KBM-7 (cell line): ENCODE measurements at regions not wholly inside any gene's neighbourhood (a gene's known extent, or its start where the extent isn't known, plus 50 kb on each side); places are given as distances from the start of the nearest gene placed in this dataset.
"Not testable (repeated sequence)": the region's sequence is repeated elsewhere in the genome, so short reads cannot be mapped to it uniquely, and the experiment has no call there.

Experiments used
- DNase-seq: peaks from one replicate; pipeline ENCODE4 v3.0.0-alpha.2; 2015
- in situ Hi-C: fragments of 300-500 bp; cut with MboI; formaldehyde crosslinking; loops from 2 replicates; pipeline ENCODE4 v1.14.3; 2020; ENCODE audit warnings: low sequenced_read_pairs, low pct_unique_long_range_greater_than_20kb, mixed read lengths

DNA sequence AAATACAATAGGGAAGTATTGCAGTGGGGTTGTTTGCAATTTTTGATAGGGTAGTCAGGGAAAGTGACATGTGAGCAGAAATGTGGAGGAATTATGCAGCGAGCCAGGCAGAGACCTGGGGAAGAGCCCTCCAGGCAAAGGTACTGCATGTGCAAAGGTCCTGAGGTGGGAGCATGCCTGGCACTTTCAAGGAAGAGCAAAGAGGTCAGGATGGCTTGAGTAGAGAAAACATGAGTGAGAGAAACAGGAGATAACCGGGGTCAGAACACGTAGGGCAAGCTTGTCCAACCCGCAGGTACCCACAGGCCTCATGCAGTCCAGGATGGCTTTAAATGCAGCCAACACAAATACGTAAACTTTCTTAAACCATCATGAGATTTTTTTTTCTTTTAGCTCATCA lies 71.0 kb downstream of the COQ2 start:
- DNase-seq = no peak
- in situ Hi-C loops = no loop called here

DNA sequence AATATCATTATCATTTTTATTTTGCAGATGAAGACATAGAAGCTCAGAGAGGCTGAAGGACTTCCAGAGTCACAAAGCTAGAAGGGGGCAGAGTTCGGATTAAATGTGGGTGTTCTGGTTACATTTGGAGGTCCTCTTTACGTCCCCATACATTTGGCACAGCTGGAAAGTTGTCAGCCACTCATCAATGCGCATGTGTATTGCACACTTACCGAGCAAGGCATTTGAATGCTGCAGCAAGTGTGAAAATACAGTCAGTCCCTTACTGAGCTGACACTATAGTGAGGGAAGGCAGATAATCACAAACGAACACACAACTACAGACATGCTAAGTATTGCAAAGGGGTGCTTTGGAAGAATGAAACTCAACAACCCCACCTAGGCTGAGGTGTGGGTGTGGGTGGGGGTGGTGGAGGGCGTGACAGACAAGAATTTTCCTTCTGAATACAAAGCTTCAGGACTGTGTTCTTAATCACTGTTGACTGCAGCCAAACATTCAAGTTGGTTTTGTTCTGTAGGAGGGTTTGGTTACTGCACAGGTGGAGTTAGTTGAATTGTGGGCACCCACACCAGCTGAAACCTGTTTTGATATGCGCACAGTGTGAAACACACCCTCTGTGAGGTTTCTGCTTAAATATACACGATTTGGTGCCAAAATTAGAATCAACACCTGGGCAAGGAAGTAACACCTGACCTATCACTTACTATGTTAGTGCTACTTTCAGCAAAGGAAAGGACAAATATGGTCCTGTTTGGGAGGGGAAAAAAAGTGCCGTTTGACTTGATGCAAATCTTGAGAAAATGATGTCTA lies 72.4 kb downstream of the COQ2 start:
- no peak for DNase-seq
- in situ Hi-C loops = no loop called here

DNA sequence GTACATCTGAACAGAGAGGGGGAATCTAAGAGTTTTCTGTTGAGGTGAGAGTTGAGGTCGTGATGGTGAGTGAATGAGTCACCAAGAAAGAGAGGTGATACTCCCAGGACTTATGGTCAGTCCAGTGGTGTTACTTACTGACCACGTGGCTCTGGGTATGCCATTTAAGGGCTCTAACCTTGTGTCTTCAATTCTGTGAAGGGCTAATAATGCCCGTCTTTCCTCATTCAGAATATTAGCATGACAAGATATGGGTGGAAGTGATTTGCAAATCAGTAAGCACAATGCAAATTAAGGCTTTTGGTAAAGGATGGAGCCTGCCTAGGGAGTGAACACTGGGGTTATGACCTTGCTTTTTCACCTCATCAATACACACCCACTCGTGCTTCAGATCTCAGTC lies 75.2 kb downstream of the COQ2 start:
- DNase-seq = no peak
- in situ Hi-C loops = no loop called here

DNA sequence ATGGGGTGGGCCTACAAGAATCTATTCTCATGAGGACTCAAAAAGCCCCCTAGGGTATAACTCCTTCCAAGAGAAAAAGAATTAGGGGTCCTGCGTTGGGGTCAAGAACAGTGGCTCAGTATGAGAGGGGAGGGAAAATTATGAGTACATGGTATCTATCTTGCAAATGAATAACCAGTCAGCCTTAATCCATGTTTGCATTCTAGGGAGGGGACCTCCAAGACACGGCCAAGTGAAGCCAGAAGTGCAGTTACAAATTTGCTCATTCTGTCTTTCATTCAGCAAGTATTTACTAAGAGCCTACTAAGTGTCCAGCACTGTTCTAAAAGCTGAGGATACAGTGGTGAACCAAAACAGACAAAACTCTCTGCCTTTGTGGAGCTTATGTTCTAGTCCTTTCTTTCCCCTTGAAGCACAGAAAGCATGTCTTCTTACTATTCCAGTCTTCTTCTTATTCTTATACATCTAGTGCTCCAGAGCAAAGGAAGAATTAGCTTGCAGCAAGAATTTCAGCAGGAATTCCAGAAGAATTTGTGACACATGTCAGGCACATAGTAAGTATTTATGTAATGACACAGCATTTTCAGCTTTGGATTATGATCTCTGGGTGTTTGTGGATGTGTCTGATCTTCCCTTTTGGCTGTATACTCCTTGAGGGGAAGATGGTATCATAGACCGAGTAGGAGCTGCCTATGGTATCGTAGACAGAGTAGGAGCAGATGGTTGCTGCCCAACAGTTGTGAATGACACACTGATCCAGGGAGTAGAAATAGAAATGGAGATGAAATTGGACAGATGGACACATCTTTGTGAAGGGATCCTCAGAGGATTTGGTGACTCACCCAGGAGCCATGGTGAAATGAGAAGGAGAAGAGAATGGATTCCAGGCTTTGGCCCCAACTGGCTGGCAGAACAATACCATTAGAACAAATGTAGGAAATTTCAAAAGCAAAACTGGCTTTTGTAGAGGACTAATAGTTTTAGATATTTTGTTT lies 75.9 kb downstream of the COQ2 start:
- in situ Hi-C loops = no loop called here
- no peak for DNase-seq

DNA sequence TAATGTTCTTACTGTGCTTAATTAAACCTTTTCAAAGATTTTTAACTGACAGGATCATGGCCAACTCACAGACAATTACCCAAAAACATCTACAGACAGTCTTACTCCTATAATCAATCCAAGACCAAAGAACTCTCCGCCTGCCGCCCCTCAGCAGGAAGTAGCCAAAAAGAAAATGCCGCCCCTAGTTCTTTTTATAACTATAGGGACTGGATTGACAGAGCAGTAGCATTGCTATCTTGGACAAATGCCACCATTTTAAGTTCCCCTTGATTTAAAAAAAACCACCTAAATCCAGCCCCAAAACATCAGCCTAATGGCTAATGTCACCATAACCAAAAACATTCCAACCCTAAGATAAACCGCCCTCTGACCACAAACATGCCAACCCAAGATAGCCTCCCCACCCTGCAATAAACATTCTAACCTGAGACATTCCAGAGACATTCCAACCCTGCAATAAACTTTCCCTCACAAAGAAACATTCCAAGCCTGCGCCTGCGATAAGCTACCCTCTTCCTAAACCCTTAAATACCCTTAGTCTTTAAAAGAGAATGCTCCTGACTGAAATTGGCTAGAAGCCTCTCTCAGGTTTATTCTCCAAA lies 77.0 kb downstream of the COQ2 start:
- DNase-seq = no peak
- in situ Hi-C loops = no loop called here

DNA sequence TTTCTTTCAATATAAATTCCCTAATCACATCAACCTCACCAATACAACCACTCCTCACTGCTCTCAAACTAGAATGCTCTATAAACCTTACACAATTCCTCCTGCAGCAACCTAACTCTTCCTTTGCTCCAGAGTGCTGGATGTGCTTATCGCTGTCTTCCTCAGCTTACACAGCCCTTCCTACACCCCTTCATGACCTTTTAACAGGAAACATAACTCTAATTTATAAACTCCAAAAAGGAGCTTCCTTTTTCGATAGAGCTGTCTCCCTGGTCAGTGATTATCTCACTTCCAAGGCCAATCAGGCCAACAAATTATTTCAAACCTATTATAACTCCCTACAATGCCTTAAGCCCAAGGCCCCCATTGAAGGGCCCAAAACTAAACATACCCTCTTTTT lies 78.8 kb downstream of the COQ2 start:
- no peak for DNase-seq

DNA sequence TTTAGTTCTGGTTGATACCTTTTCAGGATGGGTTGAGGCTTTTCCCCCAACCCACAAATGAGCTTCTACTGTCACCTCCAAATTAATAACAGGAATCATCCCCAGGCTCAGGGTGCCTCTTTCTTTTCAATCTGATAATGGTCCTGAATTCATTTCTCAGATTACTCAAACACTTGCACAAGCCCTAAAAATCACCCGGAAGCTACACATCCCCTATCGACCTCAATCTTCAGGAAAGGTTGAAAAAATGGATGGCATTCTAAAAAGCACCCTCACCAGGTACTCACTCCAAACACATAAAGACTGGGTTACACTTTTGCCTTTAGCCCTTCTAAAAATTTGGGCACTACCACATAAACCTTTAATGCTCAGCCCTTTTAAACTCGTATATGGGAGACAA lies 79.9 kb downstream of the COQ2 start:
- DNase-seq = no peak
- in situ Hi-C loops = no loop called here

More for the DNA sequence above, 78.8 kb downstream of the COQ2 start:
- in situ Hi-C loops = no loop called here

DNA sequence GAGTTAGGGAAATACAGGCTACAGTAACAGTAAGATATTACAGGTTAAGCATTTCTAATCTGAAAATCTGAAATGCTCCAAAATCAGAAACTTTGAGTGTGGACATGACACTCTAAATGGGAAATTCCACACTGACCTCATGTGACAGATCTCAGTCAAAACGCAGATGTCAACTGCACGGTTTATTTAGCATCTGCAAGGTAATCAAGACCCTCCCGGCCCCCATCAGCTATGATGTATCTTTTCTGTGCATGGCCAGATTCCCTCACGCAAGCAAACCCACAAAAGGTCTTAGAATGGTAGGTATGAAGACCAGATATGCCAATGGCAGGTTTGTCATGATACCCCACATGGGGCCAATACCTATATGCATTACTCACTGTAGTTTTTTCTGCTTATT lies 82.8 kb downstream of the COQ2 start:
- in situ Hi-C loops = no loop called here

DNA sequence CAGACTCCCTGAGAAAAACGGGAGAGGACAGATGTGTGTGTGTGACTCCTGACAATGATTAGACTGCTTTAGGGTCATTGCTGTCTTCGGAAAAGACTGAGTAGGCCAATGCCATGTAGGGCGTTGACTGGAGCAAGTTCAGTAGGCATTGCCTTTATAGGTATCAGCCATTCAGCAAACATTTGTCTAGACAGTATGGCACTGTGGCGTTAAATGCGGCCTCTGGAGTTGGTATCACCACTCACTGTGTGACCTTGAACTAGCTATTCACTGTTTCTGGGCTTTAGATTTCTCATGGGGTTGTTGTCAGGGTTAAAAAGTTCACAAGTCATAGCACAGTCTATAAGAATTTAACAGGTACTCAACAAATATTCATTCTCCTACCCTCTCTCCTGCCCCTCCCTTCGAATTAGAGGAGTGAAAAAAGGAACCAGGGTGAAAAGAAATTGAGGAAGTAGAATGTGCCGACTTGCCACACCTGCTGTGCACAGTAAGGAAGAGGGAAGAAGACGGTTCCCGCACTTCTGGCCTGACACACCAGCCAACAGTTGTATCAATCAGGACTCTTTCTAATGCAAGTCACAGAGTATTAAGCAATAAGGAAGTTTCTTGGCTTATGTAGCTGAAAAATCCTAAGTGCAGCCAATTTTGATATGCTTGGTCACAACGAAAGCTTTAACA lies 83.2 kb upstream of the PLAC8 start:
- in situ Hi-C loops = no loop called here

More for the DNA sequence above, 82.8 kb downstream of the COQ2 start:
- DNase-seq = no peak

DNA sequence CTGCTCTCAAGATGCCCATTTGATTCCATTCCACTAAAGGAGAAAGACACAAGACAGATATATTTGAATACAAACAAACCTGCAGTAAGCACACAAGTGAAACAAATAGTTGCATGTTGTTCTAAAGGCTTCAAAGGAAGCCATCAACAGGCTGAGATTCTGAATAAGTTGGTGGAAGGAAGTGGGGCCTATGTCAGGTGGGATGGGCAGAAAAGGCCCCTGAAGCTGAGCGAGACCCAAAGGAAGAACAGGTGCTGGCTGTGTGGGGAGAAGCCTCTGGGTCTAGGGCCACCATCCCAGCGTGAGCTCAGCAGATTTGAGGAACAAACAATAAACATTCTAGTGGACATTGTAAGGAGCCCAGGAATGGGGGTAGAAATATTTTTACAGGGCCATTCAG lies 82.4 kb upstream of the PLAC8 start:
- in situ Hi-C loops = no loop called here

More for the DNA sequence above, 83.2 kb upstream of the PLAC8 start:
- DNase-seq = peak; percentile 93

DNA sequence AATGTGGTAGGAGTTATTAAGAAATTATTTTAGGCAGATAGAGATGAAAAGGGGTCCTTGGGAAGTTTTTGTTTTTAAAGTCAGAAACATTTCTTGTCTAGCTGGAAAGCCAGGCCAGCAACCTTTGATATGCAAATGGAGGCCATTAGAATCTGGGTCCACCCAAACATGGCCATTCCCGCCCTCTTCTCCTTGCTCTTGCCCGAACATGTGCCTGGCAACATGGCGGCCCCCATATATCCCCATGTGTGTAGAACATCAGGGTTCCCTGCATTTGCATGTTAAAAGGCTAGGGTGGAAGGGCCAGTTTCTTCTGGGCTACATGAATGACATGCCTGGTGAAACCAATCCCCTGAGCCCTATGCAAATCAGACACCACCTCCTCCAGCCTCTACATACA lies 80.7 kb upstream of the PLAC8 start:
- DNase-seq = no peak
- in situ Hi-C loops = no loop called here

More for the DNA sequence above, 82.4 kb upstream of the PLAC8 start:
- no peak for DNase-seq

DNA sequence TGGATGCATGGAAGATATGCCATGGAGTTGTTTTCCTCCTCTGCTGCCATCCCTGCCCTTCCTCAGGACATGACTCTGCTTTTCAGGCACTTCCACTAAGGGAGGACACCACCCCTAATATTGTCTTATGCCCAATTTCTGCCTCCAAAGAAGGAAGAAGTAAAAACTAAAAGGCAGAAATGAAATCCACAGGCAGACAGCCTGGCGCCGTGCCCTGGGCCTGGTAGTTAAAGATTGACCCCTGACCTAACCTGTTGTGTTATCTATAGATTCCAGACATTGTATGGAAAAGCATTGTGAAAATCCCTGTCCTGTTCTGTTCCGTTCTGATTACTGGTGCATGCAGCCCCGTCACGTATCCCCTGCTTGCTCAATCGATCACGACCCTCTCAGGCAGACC lies 80.1 kb upstream of the PLAC8 start:
- in situ Hi-C loops, DNase-seq: not testable (repeated sequence)

DNA sequence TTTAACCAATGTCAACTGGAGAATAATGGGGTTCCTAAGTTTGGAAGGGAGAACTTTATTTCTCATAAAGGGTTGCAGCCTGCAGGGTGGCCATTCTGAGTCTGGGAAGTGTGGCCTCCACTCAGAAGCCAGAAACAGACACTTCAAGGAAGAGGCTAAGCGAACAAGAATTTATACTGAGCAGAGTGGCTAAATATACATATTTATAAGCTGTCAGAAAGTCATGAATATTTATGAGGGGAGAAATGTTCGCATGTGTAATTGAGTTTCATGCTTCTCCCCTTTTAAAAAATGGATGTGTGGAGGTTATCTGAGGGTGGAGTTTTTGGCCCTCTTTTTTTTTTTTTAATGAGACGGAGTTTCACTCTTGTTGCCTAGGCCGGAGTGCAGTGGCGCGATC lies 78.1 kb upstream of the PLAC8 start:
- in situ Hi-C loops = no loop called here
- DNase-seq = no peak

DNA sequence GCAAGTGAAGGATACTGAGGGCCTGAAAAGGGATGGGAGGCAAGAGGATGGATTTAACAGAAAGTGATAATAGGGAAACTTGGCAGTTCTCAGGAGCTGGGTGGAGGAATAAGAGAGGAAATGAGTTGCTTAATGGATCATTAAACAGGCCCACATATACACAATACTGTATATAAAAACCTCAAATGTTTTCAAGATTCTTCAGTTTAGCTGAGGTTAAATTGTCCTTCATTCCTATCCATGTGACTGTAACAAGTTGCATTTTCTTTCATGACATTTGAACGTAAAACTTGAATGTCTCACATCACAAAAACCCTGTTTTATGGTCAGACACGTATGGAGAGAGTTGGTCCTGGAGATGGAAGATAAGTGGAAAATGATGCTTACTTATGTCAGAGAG lies 76.5 kb upstream of the PLAC8 start:
- in situ Hi-C loops = no loop called here
- DNase-seq = no peak

DNA sequence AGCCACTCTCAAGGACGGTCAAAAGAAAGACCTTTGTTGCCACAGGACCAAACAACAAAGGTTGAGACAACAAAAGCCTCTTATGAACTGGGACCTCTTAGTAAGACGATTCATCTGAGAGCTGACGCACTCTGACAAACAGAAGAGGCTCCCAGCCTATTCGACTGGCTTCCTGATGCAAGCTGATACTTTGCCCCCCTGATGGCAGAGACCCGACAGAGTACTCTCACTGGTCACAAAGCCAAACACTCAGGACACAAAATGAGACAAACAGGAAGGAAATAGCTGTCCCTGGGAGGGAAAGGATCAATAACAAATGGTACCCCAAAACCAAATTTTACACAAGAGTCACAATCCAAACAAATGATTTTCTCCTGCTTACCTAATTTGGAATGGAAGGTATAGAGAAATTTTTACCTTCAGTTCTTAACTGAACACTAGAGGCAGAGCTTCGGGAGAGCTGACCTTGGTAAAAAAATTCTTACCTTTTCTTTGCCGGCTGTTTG lies 75.2 kb upstream of the PLAC8 start:
- in situ Hi-C loops = no loop called here
- no peak for DNase-seq

DNA sequence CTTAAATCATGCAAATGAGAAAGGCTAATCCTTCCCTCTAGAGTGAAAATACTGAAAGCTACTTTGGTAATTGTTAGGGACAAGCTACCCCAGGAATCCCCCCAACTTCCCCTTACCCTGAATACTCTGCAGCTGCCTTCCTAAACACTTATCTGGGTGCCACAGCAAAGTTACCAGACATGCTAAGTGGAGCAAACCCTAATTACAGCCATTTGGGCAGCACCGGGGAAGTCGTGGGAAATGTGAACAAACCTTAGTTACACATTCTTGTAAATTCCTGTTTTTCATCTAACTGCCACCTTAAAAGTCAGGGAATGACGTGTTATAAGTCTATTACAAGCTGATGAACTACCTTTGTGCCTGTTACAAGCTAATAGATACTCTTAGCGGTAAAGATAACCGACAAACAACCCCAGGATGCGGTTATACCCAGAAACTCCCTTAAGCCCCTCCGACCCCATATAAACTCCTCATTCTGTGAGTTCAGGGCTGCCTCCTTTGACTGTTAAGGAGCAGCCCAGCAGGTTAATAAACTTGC lies 66.0 kb upstream of the PLAC8 start:
- peak; percentile 42 for DNase-seq
- in situ Hi-C loops = no loop called here

DNA sequence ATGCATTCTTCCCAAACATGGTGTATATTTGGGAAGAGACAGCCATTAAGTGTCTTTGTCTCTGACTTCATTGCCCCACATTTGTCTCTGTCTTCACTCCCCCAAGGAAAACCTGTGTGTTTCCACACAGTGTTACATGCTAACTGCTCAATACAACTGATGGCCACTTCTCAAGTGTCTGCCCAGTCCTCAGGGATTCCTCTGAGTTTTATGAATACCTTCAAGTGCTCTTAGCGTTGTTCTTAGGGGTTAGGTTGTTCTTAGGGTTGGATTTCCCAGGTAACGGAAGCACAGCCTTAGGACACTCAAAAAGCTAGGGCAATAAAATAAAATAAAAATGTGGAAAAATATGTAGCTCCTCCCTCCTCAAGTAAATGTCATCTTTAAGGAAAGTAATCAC lies 64.7 kb upstream of the PLAC8 start:
- no peak for DNase-seq
- in situ Hi-C loops = no loop called here

DNA sequence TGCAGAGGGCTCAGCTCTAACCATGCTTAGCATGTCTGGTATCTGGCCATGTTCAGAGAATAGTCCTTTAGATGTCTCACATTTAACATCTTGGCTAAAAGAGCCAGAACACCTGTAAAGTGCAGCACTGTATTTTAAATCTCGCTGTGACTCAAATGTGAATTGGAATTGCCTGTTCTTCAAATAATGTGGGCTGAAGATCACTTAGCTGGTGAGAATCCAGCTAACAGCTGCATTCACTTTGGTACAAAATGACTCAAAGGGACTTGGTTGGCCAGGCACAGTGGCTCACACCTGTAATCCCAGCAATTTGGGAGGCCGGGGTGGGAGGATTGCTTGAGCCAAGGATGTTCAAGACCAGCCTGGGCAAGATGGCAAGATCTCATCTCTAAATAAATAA lies 63.5 kb upstream of the PLAC8 start:
- no peak for DNase-seq
- in situ Hi-C loops = no loop called here

DNA sequence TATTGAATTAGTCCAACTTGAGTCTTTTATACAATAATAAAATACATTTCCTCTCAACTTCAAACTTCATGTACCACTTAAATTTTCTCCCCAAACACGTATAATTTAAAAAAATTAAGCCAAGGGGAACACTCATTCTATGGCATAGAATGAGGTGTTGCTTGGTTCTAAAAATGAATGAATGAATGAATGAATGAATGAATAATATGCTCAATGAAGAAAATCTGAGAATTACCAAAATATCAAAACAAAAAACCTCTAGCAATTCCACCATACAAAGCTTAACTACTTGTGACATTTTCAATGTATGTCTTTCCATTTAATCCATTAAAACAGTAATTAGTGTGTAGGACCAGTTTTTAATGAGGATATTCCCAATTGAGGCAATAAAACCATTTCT lies 62.7 kb upstream of the PLAC8 start:
- in situ Hi-C loops = no loop called here
- no peak for DNase-seq
